ENCODE measurements at regions not wholly inside any gene's neighbourhood (a gene's known extent, or its start where the extent isn't known, plus 50 kb on each side); places are given as distances from the start of the nearest gene placed in this dataset.

GRCh38 chr4:10889819-10890218, 205.3 kb upstream of the CLNK start:
- TF ChIP-seq EZH2phosphoT487 (IDR thresholded peaks at IDR 0.05; ENCODE audit: borderline replicate concordance, low read depth) (no peak), CHD2 (IDR thresholded peaks at IDR 0.05; ENCODE audit: low read length, partially characterized antibody) (no peak), FOSL2 (IDR thresholded peaks at IDR 0.05; ENCODE audit: borderline replicate concordance, low read depth) (no peak), SMC3 (IDR thresholded peaks at IDR 0.05; ENCODE audit: low read depth, low read length) (no peak), GABPA (IDR thresholded peaks at IDR 0.05; ENCODE audit: low read depth) (no peak), TCF12 (IDR thresholded peaks at IDR 0.05) (no peak), YY1 (IDR thresholded peaks at IDR 0.05; ENCODE audit: low read depth) (no peak), ELF1 (IDR thresholded peaks at IDR 0.05) (no peak), USF1 (IDR thresholded peaks at IDR 0.05; ENCODE audit: borderline replicate concordance, low read depth) (no peak), FOXM1 (IDR thresholded peaks at IDR 0.05; ENCODE audit: low read depth) (no peak), ZBTB33 (IDR thresholded peaks at IDR 0.05; ENCODE audit: borderline replicate concordance, low read depth) (no peak), USF2 (IDR thresholded peaks at IDR 0.05; ENCODE audit: borderline replicate concordance, low read depth, low read length) (no peak), IRF3 (IDR thresholded peaks at IDR 0.05; ENCODE audit: low read depth, low read length) (no peak), RXRA (IDR thresholded peaks at IDR 0.05; ENCODE audit: borderline replicate concordance, low read depth) (no peak), CTCF (IDR thresholded peaks at IDR 0.05) (no peak), RAD21 (IDR thresholded peaks at IDR 0.05; ENCODE audit: low read length) (no peak), FOXJ3 (CRISPR knock-in tag; IDR thresholded peaks at IDR 0.05) (no peak), TEAD4 (IDR thresholded peaks at IDR 0.05; ENCODE audit: borderline replicate concordance, insufficient read depth) (no peak), MAX (IDR thresholded peaks at IDR 0.05; ENCODE audit: low read depth) (no peak)
- no peak overlapping the region for H3K9ac ChIP-seq
- no peak overlapping the region for H3K4me3 ChIP-seq (ENCODE audit: low read depth in 2 of 2, low read length in 1 of 2)
- ChIA-PET POLR2A (no interaction called here), CTCF (no interaction called here)
- H3K4me1 ChIP-seq (ENCODE audit: control insufficient read depth in 1 of 2, insufficient read depth in 2 of 2, low read depth in 1 of 2, low read length in 1 of 2) = no peaks in the 10 kb centered on the region
- H4K20me1 ChIP-seq (ENCODE audit: insufficient read depth) = no peaks in the 10 kb centered on the region
- no peaks in the 10 kb centered on the region for H3K9me3 ChIP-seq
- no peaks in the 10 kb centered on the region for H3F3A ChIP-seq (replicated peaks; ENCODE audit: insufficient read depth)
- no peak overlapping the region for H2AFZ ChIP-seq (ENCODE audit: low read depth)
- H3K79me2 ChIP-seq (ENCODE audit: insufficient read depth) = no peaks in the 10 kb centered on the region
- 8% methylated on average over 4 of the region's 4 CpGs for WGBS (ENCODE audit: low lambda C conversion rate)
- no peaks in the 10 kb centered on the region for H3K36me3 ChIP-seq (replicated peaks in 1 of 2; ENCODE audit: control insufficient read depth in 1 of 2, insufficient read depth in 2 of 2, low read length in 1 of 2)
- DNase-seq = no peak
- no peak overlapping the region for H3K27ac ChIP-seq (ENCODE audit: low read depth in 2 of 2, low read length in 1 of 2)
- H3K27me3 ChIP-seq (ENCODE audit: insufficient read depth) = no peaks in the 10 kb centered on the region
- H3K9me2 ChIP-seq = no peaks in the 10 kb centered on the region
- H3K4me2 ChIP-seq = no peak overlapping the region

Data from SK-N-SH (cell line).